ENCODE measurements at regions not wholly inside any gene's neighbourhood (a gene's known extent, or its start where the extent isn't known, plus 50 kb on each side); places are given as distances from the start of the nearest gene placed in this dataset.

DNA sequence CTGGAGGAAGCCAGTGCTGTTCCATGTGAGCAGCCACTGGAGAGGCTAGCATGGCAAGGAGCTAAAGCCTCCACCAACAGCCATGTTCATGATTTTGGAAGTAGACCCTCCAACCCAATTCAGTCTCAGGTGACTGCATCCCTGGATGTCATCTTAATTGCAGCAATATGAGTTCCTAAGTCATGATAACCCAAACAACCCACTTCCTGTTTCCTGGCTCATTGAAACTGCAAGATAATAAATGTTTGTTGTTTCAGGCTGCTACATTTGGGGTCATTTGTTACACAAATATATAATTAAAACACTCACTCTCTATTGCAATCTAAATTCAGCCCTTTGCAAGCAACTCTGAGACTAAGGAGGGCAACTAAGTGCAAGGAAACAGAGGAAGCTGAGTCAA is 62.4 kb upstream of the SLC24A5 start:
- no peak for DNase-seq

- no peak for DNase-seq
These were observed 61.0 kb upstream of the SLC24A5 start for GRCh38 chr15:48059791-48060190.

- DNase-seq, result no peak
These were observed 60.4 kb upstream of the SLC24A5 start for GRCh38 chr15:48060396-48060795.

GRCh38 chr15:48061605-48062004 is 59.2 kb upstream of the SLC24A5 start:
- no peak for DNase-seq

GRCh38 chr15:48062148-48062872 is 58.5 kb upstream of the SLC24A5 start:
- DNase-seq, result no peak

GRCh38 chr15:48063411-48063985 is 57.3 kb upstream of the SLC24A5 start:
- DNase-seq, result no peak

DNA sequence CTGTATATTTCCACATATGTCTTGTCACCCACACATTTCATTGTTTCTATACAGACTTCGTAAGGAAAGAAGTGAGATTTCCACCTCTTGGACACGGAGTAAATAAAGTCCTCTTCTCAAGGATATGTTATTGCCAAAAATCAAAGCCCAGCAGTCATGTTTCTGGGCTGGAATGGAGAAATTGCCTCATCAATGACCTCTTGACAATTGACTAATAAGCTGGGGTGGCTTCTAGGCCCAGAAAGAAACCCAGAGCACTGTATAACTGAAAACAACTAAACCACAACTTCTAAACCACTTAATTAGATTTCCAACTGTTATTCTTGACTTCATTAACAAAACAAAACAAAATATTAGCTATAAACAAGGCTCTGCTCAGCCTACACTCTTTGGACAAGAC is 56.4 kb upstream of the SLC24A5 start:
- DNase-seq, result no peak

GRCh38 chr15:48066456-48066855 is 54.3 kb upstream of the SLC24A5 start:
- DNase-seq, result no peak
